Right atrium auricular region (tissue), 2 donors: ENCODE measurements at regions not wholly inside any gene's neighbourhood (a gene's known extent, or its start where the extent isn't known, plus 50 kb on each side); places are given as distances from the start of the nearest gene placed in this dataset.

Source experiments
- DNase-seq: peaks from one replicate; pipeline ENCODE4 v3.0.0-alpha.2; 2019; ENCODE audit warnings: low spot score
- H3K27ac ChIP-seq, 2 donors: fragments of 200-600 bp; sonication (generic); 1 replicate in 1 of 2; 2 replicates in 1 of 2; pipeline ENCODE4 v1.5.1; 2016 to 2019
- H3K27me3 ChIP-seq, 2 donors: fragments of 200-600 bp; sonication (generic); one replicate each; pipeline versions ENCODE4 v1.5.1 to v1.6.0; 2017 to 2019
- H3K36me3 ChIP-seq: fragments of 200-600 bp; sonication (generic); one replicate; pipeline ENCODE4 v1.5.1; 2016
- H3K4me1 ChIP-seq, 2 donors: fragments of 200-600 bp; sonication (generic); one replicate each; pipeline versions ENCODE4 v1.5.1 to v1.6.0; 2017 to 2019
- H3K4me3 ChIP-seq, 2 donors: fragments of 200-600 bp; sonication (generic); 1 replicate in 1 of 2; 2 replicates in 1 of 2; pipeline ENCODE4 v1.5.1; 2017 to 2019; ENCODE audit warnings: mild to moderate bottlenecking in 1 of 2, moderate library complexity in 1 of 2
- H3K9me3 ChIP-seq, 2 donors: fragments of 200-600 bp; sonication (generic); one replicate each; pipeline ENCODE4 v1.5.1; 2019
- TF ChIP-seq, protein P1 (sequence below), 2 donors: fragments of 200-600 bp; sonication (generic); IDR thresholded peaks; one replicate each; pipeline ENCODE4 v1.5.1; 2019; ENCODE audit warnings: antibody characterized with exemption in 2 of 2

GRCh38 chr2:153308466-153308865 lies 170.1 kb downstream of the RPRM start:
- H3K9me3 ChIP-seq = peaks cover 0 to under 1% of the 10 kb centered on the region in 2 donors
- DNase-seq = no peak
- no peaks in the 10 kb centered on the region for H3K4me1 ChIP-seq
- H3K27me3 ChIP-seq = no peaks in the 10 kb centered on the region
- H3K27ac ChIP-seq = no peak overlapping the region
- H3K4me3 ChIP-seq = no peak overlapping the region
- no peaks in the 10 kb centered on the region for H3K36me3 ChIP-seq
- TF ChIP-seq, protein P1, sequence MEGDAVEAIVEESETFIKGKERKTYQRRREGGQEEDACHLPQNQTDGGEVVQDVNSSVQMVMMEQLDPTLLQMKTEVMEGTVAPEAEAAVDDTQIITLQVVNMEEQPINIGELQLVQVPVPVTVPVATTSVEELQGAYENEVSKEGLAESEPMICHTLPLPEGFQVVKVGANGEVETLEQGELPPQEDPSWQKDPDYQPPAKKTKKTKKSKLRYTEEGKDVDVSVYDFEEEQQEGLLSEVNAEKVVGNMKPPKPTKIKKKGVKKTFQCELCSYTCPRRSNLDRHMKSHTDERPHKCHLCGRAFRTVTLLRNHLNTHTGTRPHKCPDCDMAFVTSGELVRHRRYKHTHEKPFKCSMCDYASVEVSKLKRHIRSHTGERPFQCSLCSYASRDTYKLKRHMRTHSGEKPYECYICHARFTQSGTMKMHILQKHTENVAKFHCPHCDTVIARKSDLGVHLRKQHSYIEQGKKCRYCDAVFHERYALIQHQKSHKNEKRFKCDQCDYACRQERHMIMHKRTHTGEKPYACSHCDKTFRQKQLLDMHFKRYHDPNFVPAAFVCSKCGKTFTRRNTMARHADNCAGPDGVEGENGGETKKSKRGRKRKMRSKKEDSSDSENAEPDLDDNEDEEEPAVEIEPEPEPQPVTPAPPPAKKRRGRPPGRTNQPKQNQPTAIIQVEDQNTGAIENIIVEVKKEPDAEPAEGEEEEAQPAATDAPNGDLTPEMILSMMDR (IDR thresholded peaks at IDR 0.05) = no peak

GRCh38 chr2:153307223-153307622 lies 171.3 kb downstream of the RPRM start:
- no peaks in the 10 kb centered on the region for H3K4me1 ChIP-seq
- TF ChIP-seq, protein P1 (IDR thresholded peaks at IDR 0.05) = no peak
- H3K27ac ChIP-seq = no peak overlapping the region
- no peaks in the 10 kb centered on the region for H3K36me3 ChIP-seq
- no peaks in the 10 kb centered on the region for H3K27me3 ChIP-seq
- no peak overlapping the region for H3K4me3 ChIP-seq
- DNase-seq = no peak
- H3K9me3 ChIP-seq = peaks cover 0 to 7% of the 10 kb centered on the region in 2 donors

GRCh38 chr2:153299809-153300208 lies 178.8 kb downstream of the RPRM start:
- Histone ChIP-seq H3K36me3 (no peaks in the 10 kb centered on the region), H3K4me1 (no peaks in the 10 kb centered on the region), H3K9me3 (peaks cover 0 to 7% of the 10 kb centered on the region in 2 donors), H3K27ac (no peak overlapping the region), H3K27me3 (no peaks in the 10 kb centered on the region), H3K4me3 (no peak overlapping the region)
- DNase-seq = no peak
- TF ChIP-seq, protein P1 (IDR thresholded peaks at IDR 0.05) = no peak

- no peaks in the 10 kb centered on the region for H3K4me1 ChIP-seq
- no peak overlapping the region for H3K27ac ChIP-seq
- no peaks in the 10 kb centered on the region for H3K27me3 ChIP-seq
- no peak for DNase-seq
- peaks cover 0 to 7% of the 10 kb centered on the region in 2 donors for H3K9me3 ChIP-seq
- H3K4me3 ChIP-seq = no peak overlapping the region
- no peaks in the 10 kb centered on the region for H3K36me3 ChIP-seq
- TF ChIP-seq, protein P1 (IDR thresholded peaks at IDR 0.05) = no peak
These were observed 179.3 kb downstream of the RPRM start for GRCh38 chr2:153299217-153299616.

DNA sequence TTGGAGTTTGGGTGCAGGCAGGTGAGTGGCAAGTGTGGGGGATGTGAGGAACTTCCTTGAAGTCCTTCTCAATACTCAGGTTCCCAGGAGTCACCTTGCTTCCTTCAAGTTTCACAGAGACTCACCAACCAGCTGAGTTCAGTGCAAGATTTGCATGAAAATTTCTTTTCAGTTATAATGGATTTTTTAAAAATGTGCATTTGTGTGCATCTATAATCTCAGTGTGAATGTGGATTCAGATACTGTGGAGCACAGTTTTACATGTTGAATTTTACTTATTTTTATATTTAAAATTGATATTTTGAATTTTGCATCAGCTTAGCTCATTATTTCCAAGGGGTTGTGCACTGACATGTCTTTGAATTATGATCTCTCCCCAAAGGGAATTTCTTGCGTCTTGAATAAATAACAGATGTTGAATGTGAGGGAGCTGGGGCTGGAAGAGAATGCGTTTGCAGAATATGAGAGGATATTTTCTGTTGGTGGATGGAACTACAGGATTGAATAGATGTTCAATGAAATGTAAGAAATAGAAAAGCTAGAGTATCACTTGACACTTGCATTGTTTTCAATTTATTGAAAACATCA lies 184.3 kb downstream of the RPRM start:
- Histone ChIP-seq H3K9me3 (no peaks in the 10 kb centered on the region), H3K4me1 (no peaks in the 10 kb centered on the region), H3K4me3 (no peak overlapping the region), H3K27me3 (no peaks in the 10 kb centered on the region), H3K36me3 (no peaks in the 10 kb centered on the region), H3K27ac (no peak overlapping the region)
- DNase-seq = no peak
- TF ChIP-seq, protein P1 (IDR thresholded peaks at IDR 0.05) = no peak

DNA sequence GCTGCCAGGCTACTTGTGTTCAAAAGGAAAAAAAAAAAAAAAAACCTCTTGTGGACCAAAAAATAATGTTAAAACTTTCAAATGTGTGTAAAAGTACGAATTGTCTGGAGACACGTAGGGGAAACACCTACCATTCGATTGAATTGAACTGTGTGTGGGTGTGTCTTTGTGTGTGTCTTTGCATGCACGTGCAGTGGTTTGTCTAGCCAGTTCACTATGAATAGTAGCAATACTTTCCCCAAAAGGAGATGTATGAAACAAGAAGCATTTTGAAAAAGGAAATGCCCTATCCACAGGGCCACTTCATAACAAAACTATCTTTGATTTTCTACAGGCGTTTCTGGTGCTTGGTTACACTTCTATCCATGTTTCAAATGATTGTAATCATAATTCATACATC lies 186.8 kb downstream of the RPRM start:
- TF ChIP-seq, protein P1 (IDR thresholded peaks at IDR 0.05) = no peak
- H3K27ac ChIP-seq = no peak overlapping the region
- no peaks in the 10 kb centered on the region for H3K4me1 ChIP-seq
- DNase-seq = no peak
- H3K36me3 ChIP-seq = no peaks in the 10 kb centered on the region
- no peaks in the 10 kb centered on the region for H3K9me3 ChIP-seq
- H3K27me3 ChIP-seq = no peaks in the 10 kb centered on the region
- no peak overlapping the region for H3K4me3 ChIP-seq
